ENCODE measurements at regions not wholly inside any gene's neighbourhood (a gene's known extent, or its start where the extent isn't known, plus 50 kb on each side); places are given as distances from the start of the nearest gene placed in this dataset.

DNA sequence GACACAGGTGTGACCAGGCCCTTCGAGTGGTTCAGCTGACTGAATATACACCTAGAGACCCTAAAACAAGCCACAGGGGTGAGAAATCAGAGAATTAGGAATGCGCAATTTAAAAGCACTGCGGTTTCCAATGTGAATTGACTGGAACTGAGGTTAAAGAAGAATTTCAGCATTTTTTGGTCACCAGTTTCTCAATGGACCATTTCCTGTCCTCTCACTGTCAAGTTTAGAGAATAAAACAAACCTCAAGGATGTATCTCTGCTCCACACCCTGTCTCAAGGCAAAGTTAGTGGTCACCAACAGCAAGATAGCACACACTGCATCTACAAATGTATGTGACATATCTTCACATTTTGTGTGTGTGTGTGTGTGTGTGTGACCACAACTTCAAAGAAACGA lies 143.8 kb upstream of the MAP3K1 start:
- TF ChIP-seq, protein P1, sequence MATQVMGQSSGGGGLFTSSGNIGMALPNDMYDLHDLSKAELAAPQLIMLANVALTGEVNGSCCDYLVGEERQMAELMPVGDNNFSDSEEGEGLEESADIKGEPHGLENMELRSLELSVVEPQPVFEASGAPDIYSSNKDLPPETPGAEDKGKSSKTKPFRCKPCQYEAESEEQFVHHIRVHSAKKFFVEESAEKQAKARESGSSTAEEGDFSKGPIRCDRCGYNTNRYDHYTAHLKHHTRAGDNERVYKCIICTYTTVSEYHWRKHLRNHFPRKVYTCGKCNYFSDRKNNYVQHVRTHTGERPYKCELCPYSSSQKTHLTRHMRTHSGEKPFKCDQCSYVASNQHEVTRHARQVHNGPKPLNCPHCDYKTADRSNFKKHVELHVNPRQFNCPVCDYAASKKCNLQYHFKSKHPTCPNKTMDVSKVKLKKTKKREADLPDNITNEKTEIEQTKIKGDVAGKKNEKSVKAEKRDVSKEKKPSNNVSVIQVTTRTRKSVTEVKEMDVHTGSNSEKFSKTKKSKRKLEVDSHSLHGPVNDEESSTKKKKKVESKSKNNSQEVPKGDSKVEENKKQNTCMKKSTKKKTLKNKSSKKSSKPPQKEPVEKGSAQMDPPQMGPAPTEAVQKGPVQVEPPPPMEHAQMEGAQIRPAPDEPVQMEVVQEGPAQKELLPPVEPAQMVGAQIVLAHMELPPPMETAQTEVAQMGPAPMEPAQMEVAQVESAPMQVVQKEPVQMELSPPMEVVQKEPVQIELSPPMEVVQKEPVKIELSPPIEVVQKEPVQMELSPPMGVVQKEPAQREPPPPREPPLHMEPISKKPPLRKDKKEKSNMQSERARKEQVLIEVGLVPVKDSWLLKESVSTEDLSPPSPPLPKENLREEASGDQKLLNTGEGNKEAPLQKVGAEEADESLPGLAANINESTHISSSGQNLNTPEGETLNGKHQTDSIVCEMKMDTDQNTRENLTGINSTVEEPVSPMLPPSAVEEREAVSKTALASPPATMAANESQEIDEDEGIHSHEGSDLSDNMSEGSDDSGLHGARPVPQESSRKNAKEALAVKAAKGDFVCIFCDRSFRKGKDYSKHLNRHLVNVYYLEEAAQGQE (IDR thresholded peaks at IDR 0.05; ENCODE audit: insufficient read depth in 1 of 2, low read depth in 2 of 2, low read length in 2 of 2), result no peak
- TF ChIP-seq POLR2AphosphoS5 (IDR thresholded peaks at IDR 0.05; ENCODE audit: low read depth, low read length), result no peak
- TF ChIP-seq TAF1 (IDR thresholded peaks at IDR 0.05; ENCODE audit: borderline replicate concordance, insufficient read depth, low read length), result no peak
- no peak for TF ChIP-seq SIN3A (IDR thresholded peaks at IDR 0.05; ENCODE audit: borderline replicate concordance, insufficient read depth, low read length)
- no peak for TF ChIP-seq FOXP2 (optimal IDR thresholded peaks at IDR 0.05; ENCODE audit: borderline replicate concordance, extremely low read depth, extremely low read length, insufficient read depth)

DNA sequence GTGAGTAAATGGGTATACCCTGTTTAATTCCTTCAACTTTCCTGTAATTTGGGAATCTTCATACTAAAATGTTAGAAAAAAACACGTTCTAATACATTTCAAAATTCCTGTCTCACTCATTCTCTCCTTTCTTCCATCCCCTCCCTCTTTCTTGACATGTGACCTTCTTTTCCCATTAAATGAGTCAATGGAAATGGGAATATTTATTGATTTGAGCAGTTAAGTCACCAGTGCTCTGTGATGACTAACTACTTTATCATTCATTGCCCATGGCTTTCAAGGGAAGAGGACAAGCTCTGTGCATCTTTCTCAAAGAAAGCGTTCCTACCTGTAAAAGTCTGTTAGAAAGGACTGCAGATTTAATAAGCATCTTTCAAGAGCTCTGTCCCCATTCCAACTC lies 144.4 kb upstream of the MAP3K1 start:
- TF ChIP-seq, protein P1 (IDR thresholded peaks at IDR 0.05; ENCODE audit: insufficient read depth in 1 of 2, low read depth in 2 of 2, low read length in 2 of 2), result no peak
- no peak for TF ChIP-seq SIN3A (IDR thresholded peaks at IDR 0.05; ENCODE audit: borderline replicate concordance, insufficient read depth, low read length)
- no peak for TF ChIP-seq POLR2AphosphoS5 (IDR thresholded peaks at IDR 0.05; ENCODE audit: low read depth, low read length)

DNA sequence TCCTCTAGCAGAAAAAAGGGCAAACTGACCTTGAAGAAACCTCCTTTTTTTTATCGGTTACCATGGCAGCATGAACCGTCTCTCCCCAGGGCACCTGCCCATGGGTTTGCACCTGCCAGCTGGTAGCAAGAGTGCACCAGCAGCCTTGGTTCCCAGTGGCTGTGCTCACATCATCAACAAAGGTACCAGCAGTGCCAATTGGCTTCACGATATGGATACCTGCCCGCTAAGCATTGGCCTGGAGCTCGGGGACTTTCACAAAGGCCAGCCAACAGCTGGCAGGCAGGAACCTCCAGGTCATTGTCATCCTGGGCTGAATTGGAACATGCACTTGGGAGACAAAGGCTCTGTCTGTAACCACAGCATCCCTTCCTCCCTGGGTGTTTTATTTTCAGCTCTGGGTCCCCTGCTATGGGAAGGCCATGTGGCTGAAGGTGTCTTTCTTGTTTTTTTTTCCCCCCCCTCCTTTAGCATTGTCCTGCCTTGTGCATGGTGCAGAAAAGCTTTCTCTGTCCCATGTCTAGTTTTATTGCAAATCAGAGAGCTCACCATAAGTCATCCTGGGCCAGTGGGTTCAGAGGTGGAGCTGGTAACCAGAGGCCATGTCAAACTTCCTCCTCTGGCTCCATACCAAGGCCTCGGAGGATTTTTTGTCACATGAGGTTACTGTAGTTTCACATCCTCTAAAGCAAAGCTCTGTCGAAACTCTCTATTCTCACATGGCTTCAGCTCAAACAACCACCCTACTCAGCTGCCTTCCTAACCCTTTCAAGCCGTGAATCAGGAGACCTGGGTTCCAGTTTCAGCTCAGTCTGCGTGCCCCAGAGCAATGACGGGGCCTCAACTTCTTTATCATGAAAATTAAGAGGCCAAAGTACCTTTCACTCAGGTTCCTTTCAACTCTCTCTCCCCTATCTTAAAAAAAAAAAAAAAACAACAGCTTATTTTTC lies 145.5 kb upstream of the MAP3K1 start:
- TF ChIP-seq FOXP2 (optimal IDR thresholded peaks at IDR 0.05; ENCODE audit: borderline replicate concordance, extremely low read depth, extremely low read length, insufficient read depth), result no peak
- TF ChIP-seq, protein P1 (IDR thresholded peaks at IDR 0.05; ENCODE audit: insufficient read depth in 1 of 2, low read depth in 2 of 2, low read length in 2 of 2), result no peak
- no peak for TF ChIP-seq POLR2AphosphoS5 (IDR thresholded peaks at IDR 0.05; ENCODE audit: low read depth, low read length)

DNA sequence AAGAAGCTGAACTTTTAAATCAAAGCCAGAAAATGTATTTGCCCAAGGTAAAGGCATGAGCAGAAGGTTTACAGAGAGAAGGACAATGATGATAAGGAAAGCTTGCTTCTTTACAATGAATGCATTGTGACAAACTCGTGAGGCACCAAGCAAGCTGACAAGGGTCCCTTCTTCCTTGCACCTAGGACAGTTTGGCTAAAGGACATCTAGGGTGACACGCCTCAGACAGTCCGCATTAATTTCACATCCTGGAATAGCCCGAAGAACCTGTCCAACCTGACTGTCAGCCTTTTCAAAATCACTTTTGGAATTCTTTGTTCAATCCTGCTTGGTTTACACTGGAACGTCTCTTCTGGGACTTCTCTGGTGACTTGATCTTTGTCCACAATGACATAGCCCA lies 146.4 kb upstream of the MAP3K1 start:
- no peak for TF ChIP-seq FOXP2 (optimal IDR thresholded peaks at IDR 0.05; ENCODE audit: borderline replicate concordance, extremely low read depth, extremely low read length, insufficient read depth)
- no peak for TF ChIP-seq SIN3A (IDR thresholded peaks at IDR 0.05; ENCODE audit: borderline replicate concordance, insufficient read depth, low read length)
- no peak for TF ChIP-seq TAF1 (IDR thresholded peaks at IDR 0.05; ENCODE audit: borderline replicate concordance, insufficient read depth, low read length)

DNA sequence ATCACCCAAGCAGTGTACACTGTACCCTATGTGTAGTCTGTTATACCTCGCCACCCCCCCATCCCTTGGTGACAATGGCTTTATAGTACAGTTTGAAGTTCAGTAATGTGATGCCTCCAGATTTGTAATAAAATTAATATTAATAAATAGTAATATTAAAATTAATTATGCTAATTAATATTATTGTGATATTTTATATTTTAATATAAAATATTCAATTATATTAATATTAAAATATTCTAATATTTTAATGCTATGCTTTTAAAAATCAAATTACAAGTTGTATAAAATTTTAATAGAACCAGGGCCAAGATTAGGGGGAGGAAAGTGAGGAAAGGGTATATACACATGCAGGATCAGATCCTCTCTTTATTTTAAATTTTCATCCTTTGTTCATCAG lies 147.7 kb upstream of the MAP3K1 start:
- TF ChIP-seq SIN3A (IDR thresholded peaks at IDR 0.05; ENCODE audit: borderline replicate concordance, insufficient read depth, low read length) (no peak), FOXP2 (optimal IDR thresholded peaks at IDR 0.05; ENCODE audit: borderline replicate concordance, extremely low read depth, extremely low read length, insufficient read depth) (no peak), TAF1 (IDR thresholded peaks at IDR 0.05; ENCODE audit: borderline replicate concordance, insufficient read depth, low read length) (no peak), POLR2AphosphoS5 (IDR thresholded peaks at IDR 0.05; ENCODE audit: low read depth, low read length) (no peak)

DNA sequence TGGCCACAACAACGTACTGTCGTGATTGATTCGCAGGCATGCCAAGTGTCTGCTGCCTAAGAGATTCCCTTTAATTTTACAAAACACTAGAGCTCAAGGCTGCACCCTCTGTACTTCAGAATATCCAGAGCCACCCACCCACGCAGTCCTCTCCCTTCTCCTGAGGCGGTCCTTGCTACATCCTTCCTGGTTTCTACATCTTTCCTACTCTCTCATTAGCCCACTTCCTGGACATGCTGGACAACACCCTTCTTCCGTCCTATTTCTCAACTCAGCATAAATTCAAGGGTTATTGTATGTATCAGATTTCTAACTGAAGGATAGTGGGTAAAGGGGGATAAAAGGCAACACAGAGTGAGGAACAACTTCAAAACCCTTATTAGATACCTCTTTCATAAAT lies 148.4 kb upstream of the MAP3K1 start:
- TF ChIP-seq TAF1 (IDR thresholded peaks at IDR 0.05; ENCODE audit: borderline replicate concordance, insufficient read depth, low read length), result no peak
- no peak for TF ChIP-seq POLR2AphosphoS5 (IDR thresholded peaks at IDR 0.05; ENCODE audit: low read depth, low read length)
- TF ChIP-seq, protein P1 (IDR thresholded peaks at IDR 0.05; ENCODE audit: insufficient read depth in 1 of 2, low read depth in 2 of 2, low read length in 2 of 2), result no peak
- no peak for TF ChIP-seq SIN3A (IDR thresholded peaks at IDR 0.05; ENCODE audit: borderline replicate concordance, insufficient read depth, low read length)
- TF ChIP-seq FOXP2 (optimal IDR thresholded peaks at IDR 0.05; ENCODE audit: borderline replicate concordance, extremely low read depth, extremely low read length, insufficient read depth), result no peak

Data from PFSK-1 (cell line).